RWPE2 (cell line): ENCODE measurements at regions not wholly inside any gene's neighbourhood (a gene's known extent, or its start where the extent isn't known, plus 50 kb on each side); places are given as distances from the start of the nearest gene placed in this dataset.

Experiments used
- ATAC-seq: fragments of 200-7000 bp; cut with Tn5 transposase; 3 replicates; pipeline ENCODE4 v1.9.1; 2021; ENCODE audit warnings: low read depth
- DNase-seq: peaks from one replicate; pipeline ENCODE4 v3.0.0-alpha.2; 2020; ENCODE audit warnings: low spot score
- H3K27ac ChIP-seq: fragments of 450-650 bp; 2 replicates; pipeline ENCODE4 v1.5.1; 2017; ENCODE audit warnings: mild to moderate bottlenecking; ENCODE audit not compliant: poor library complexity, severe bottlenecking
- H3K27me3 ChIP-seq: fragments of 250-450 bp; sonication (Bioruptor Pico); 2 replicates; pipeline ENCODE4 v1.5.1; 2021; ENCODE audit warnings: mild to moderate bottlenecking, moderate library complexity; ENCODE audit not compliant: insufficient read depth, poor library complexity, severe bottlenecking
- H3K36me3 ChIP-seq: fragments of 250-450 bp; sonication (Bioruptor Pico); 2 replicates; pipeline ENCODE4 v1.5.1; 2020; ENCODE audit warnings: low read depth, mild to moderate bottlenecking, moderate library complexity
- H3K4me1 ChIP-seq: fragments of 250-450 bp; sonication (Bioruptor Pico); 2 replicates; pipeline ENCODE4 v1.5.1; 2021; ENCODE audit warnings: mild to moderate bottlenecking, moderate library complexity; ENCODE audit not compliant: insufficient read depth, poor library complexity, severe bottlenecking
- H3K4me3 ChIP-seq: fragments of 250-450 bp; sonication (Bioruptor Pico); 2 replicates; pipeline ENCODE4 v1.5.1; 2021; ENCODE audit warnings: mild to moderate bottlenecking, moderate library complexity; ENCODE audit not compliant: severe bottlenecking
- H3K9me3 ChIP-seq: fragments of 250-450 bp; sonication (Bioruptor Pico); 2 replicates; pipeline ENCODE4 v1.5.1; 2021; ENCODE audit warnings: mild to moderate bottlenecking, moderate library complexity; ENCODE audit not compliant: severe bottlenecking
- CTCF ChIP-seq: fragments of 450-650 bp; IDR thresholded peaks from one replicate; pipeline ENCODE4 v1.5.1; 2017; ENCODE audit warnings: mild to moderate bottlenecking, moderate library complexity; ENCODE audit not compliant: poor library complexity, severe bottlenecking

GRCh38 chr18:78765637-78766281, 213.9 kb upstream of the SALL3 start:
- no peaks in the 10 kb centered on the region for H3K4me1 ChIP-seq
- no peak overlapping the region for H3K4me3 ChIP-seq
- H3K9me3 ChIP-seq, result no peaks in the 10 kb centered on the region
- no peaks in the 10 kb centered on the region for H3K36me3 ChIP-seq
- no peak for TF ChIP-seq CTCF
- H3K27ac ChIP-seq, result no peak overlapping the region
- DNase-seq (no peak), ATAC-seq (no peak)
- H3K27me3 ChIP-seq, result no peaks in the 10 kb centered on the region

- H3K4me1 ChIP-seq, result no peaks in the 10 kb centered on the region
- H3K36me3 ChIP-seq, result no peaks in the 10 kb centered on the region
- H3K27ac ChIP-seq, result no peak overlapping the region
- H3K9me3 ChIP-seq, result no peaks in the 10 kb centered on the region
- H3K4me3 ChIP-seq, result no peak overlapping the region
- no peaks in the 10 kb centered on the region for H3K27me3 ChIP-seq
- no peak for DNase-seq
- no peak for ATAC-seq
- no peak for TF ChIP-seq CTCF
Measured at GRCh38 chr18:78766651-78767533, 212.7 kb upstream of the SALL3 start.

GRCh38 chr18:78767648-78768071, 212.0 kb upstream of the SALL3 start:
- ATAC-seq (no peak), DNase-seq (no peak)
- Histone ChIP-seq H3K4me1 (no peaks in the 10 kb centered on the region), H3K27me3 (no peaks in the 10 kb centered on the region), H3K9me3 (no peaks in the 10 kb centered on the region), H3K36me3 (no peaks in the 10 kb centered on the region), H3K27ac (no peak overlapping the region), H3K4me3 (no peak overlapping the region)
- TF ChIP-seq CTCF, result no peak

- Histone ChIP-seq H3K4me3 (no peak overlapping the region), H3K36me3 (no peaks in the 10 kb centered on the region), H3K9me3 (no peaks in the 10 kb centered on the region), H3K27me3 (no peaks in the 10 kb centered on the region), H3K27ac (no peak overlapping the region), H3K4me1 (no peaks in the 10 kb centered on the region)
- no peak for TF ChIP-seq CTCF
- no peak for DNase-seq
- no peak for ATAC-seq
Measured at GRCh38 chr18:78768221-78768620, 211.4 kb upstream of the SALL3 start.
